ENCODE measurements at regions not wholly inside any gene's neighbourhood (a gene's known extent, or its start where the extent isn't known, plus 50 kb on each side); places are given as distances from the start of the nearest gene placed in this dataset.

DNA sequence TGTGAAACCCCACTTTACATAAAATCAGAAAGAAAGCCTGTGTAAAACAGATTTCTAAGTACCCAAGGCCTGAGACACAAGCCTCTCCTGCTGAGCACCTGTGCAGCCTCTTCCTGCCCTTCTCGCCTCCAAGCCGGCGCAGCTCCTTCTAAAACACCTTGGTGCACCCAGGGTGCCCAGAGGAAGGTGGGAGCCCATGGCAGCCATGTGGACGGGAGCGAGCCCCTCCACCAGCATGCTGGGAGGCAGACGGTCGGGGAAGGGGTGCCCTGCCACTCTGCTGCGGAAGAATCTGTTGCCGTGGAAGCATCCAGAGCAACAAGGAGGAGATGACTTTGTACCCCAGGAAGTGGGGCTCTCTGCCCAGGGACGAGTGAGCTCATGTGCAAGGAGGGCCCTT, 103.1 kb upstream of the C14orf180 start:
- TF ChIP-seq POLR2AphosphoS5 (IDR thresholded peaks at IDR 0.05; ENCODE audit: low read depth, low read length) (no peak), FOXP2 (optimal IDR thresholded peaks at IDR 0.05; ENCODE audit: borderline replicate concordance, extremely low read depth, extremely low read length, insufficient read depth) (no peak), SIN3A (IDR thresholded peaks at IDR 0.05; ENCODE audit: borderline replicate concordance, insufficient read depth, low read length) (no peak), TAF1 (IDR thresholded peaks at IDR 0.05; ENCODE audit: borderline replicate concordance, insufficient read depth, low read length) (no peak)
- TF ChIP-seq, protein P1, sequence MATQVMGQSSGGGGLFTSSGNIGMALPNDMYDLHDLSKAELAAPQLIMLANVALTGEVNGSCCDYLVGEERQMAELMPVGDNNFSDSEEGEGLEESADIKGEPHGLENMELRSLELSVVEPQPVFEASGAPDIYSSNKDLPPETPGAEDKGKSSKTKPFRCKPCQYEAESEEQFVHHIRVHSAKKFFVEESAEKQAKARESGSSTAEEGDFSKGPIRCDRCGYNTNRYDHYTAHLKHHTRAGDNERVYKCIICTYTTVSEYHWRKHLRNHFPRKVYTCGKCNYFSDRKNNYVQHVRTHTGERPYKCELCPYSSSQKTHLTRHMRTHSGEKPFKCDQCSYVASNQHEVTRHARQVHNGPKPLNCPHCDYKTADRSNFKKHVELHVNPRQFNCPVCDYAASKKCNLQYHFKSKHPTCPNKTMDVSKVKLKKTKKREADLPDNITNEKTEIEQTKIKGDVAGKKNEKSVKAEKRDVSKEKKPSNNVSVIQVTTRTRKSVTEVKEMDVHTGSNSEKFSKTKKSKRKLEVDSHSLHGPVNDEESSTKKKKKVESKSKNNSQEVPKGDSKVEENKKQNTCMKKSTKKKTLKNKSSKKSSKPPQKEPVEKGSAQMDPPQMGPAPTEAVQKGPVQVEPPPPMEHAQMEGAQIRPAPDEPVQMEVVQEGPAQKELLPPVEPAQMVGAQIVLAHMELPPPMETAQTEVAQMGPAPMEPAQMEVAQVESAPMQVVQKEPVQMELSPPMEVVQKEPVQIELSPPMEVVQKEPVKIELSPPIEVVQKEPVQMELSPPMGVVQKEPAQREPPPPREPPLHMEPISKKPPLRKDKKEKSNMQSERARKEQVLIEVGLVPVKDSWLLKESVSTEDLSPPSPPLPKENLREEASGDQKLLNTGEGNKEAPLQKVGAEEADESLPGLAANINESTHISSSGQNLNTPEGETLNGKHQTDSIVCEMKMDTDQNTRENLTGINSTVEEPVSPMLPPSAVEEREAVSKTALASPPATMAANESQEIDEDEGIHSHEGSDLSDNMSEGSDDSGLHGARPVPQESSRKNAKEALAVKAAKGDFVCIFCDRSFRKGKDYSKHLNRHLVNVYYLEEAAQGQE (IDR thresholded peaks at IDR 0.05; ENCODE audit: insufficient read depth in 1 of 2, low read depth in 2 of 2, low read length in 2 of 2): no peak

DNA sequence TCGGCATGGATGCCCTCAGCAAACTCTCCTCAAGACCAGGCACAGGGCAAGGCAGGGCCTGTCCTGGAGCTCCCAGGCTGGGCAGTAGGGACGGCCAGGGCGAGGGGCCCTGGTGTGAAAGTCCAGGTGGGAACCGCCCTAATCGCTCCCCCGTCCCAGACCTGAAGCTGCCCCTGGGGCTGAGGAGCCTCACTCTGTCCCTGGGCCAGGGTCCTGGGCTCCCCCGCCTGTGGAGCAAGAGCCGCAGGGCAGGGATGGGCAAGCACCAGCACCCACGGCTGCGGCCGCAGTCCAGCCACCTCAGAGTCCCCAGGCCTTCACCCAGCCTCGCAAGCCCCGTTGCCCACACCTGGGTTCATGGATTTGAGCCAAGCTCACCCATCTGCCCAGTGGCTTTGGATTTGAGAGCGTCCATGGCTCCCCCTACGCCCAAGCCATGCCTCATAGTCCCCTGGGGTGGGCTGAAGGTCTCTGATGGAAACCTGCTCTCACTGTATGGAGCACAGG, 102.4 kb upstream of the C14orf180 start:
- TF ChIP-seq TAF1 (IDR thresholded peaks at IDR 0.05; ENCODE audit: borderline replicate concordance, insufficient read depth, low read length) (no peak), FOXP2 (optimal IDR thresholded peaks at IDR 0.05; ENCODE audit: borderline replicate concordance, extremely low read depth, extremely low read length, insufficient read depth) (no peak), POLR2AphosphoS5 (IDR thresholded peaks at IDR 0.05; ENCODE audit: low read depth, low read length) (no peak), SIN3A (IDR thresholded peaks at IDR 0.05; ENCODE audit: borderline replicate concordance, insufficient read depth, low read length) (no peak)
- TF ChIP-seq, protein P1 (IDR thresholded peaks at IDR 0.05; ENCODE audit: insufficient read depth in 1 of 2, low read depth in 2 of 2, low read length in 2 of 2): no peak

DNA sequence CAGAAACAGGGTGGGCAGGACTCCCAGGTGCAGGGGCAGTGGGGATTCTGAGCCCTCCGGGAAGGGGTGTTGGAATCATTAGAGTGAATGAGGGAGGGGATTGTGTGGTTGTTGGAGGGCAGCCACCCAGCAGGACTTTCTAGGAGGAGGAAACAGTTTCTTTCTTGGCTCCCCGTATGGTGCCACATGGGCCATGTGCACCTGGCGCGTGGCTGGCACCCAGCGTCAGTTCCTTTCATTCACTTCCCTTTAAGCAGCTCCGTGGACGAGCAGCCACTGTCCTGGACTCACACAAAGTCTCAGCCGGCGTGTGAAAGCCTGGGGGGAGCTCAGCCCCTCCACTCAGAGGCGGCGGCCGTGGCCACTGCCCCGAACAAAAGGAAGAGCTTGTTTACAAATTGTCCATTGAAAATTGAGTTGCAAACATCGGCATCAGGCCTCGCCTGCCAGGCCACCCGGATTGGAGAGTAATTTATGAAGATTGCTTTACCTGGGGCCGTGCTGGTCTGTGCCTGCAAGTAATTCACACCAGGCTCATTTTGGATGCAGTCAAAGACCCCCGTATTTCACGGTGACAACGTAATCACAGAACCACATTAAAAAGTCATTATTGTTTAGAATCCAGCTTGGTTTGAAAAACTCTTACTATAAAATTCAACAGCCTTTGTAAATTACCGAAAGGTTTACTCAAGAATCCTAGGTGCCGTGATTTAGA, 101.7 kb upstream of the C14orf180 start:
- TF ChIP-seq, protein P1 (IDR thresholded peaks at IDR 0.05; ENCODE audit: insufficient read depth in 1 of 2, low read depth in 2 of 2, low read length in 2 of 2): no peak

DNA sequence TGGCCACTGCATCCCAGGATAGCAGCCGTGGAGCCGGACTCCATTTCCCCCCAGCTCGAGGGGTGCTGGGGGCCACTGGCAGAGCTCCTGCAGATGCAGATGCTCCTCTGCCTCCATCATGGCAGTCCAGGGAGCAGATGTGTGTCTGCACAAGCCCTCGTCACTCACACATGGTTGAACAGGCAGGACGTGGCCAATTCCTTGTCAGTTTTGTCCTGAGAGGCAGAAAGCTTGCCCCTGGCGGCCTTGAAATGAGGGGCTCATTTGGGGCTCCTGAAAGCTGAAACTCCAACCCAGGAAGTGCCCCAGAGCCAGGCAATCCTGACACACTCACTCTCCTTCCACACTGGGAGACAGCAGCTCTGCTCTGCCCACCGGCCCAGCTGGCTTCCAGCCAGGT, 100.9 kb upstream of the C14orf180 start:
- TF ChIP-seq, protein P1 (IDR thresholded peaks at IDR 0.05; ENCODE audit: insufficient read depth in 1 of 2, low read depth in 2 of 2, low read length in 2 of 2): no peak
- TF ChIP-seq FOXP2 (optimal IDR thresholded peaks at IDR 0.05; ENCODE audit: borderline replicate concordance, extremely low read depth, extremely low read length, insufficient read depth): no peak
- no peak for TF ChIP-seq TAF1 (IDR thresholded peaks at IDR 0.05; ENCODE audit: borderline replicate concordance, insufficient read depth, low read length)
- no peak for TF ChIP-seq POLR2AphosphoS5 (IDR thresholded peaks at IDR 0.05; ENCODE audit: low read depth, low read length)
- no peak for TF ChIP-seq SIN3A (IDR thresholded peaks at IDR 0.05; ENCODE audit: borderline replicate concordance, insufficient read depth, low read length)

DNA sequence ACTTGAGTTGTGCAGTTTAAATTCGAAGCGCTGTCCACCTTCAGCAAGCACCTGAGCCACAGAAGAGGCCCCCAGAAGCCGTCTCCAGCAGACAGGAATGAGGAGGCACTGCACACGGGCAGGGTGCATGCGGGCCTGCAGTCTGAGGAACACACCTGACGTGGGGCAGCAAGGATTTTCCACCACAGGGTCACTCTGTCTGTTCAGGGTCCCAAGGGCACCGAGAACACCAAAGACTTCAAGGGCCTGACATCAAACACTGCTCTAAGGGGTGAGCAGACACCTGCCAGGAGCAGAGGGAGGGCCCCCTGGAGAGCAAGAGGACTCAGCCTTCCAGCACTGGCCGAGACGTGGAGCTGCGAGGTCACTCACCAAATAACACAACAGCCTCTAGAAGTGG, 99.7 kb upstream of the C14orf180 start:
- TF ChIP-seq, protein P1 (IDR thresholded peaks at IDR 0.05; ENCODE audit: insufficient read depth in 1 of 2, low read depth in 2 of 2, low read length in 2 of 2): no peak
- TF ChIP-seq SIN3A (IDR thresholded peaks at IDR 0.05; ENCODE audit: borderline replicate concordance, insufficient read depth, low read length): no peak
- TF ChIP-seq POLR2AphosphoS5 (IDR thresholded peaks at IDR 0.05; ENCODE audit: low read depth, low read length): no peak
- TF ChIP-seq FOXP2 (optimal IDR thresholded peaks at IDR 0.05; ENCODE audit: borderline replicate concordance, extremely low read depth, extremely low read length, insufficient read depth): no peak
- no peak for TF ChIP-seq TAF1 (IDR thresholded peaks at IDR 0.05; ENCODE audit: borderline replicate concordance, insufficient read depth, low read length)
